GM12892 (cell line): ENCODE measurements at regions not wholly inside any gene's neighbourhood (a gene's known extent, or its start where the extent isn't known, plus 50 kb on each side); places are given as distances from the start of the nearest gene placed in this dataset.

ENCODE experiments used
- POLR2A ChIP-seq: IDR thresholded peaks from 2 replicates; pipeline ENCODE4 v1.6.1; 2011; ENCODE audit warnings: low read depth, low read length, control low read depth
- POLR2AphosphoS5 ChIP-seq: IDR thresholded peaks from 2 replicates; pipeline ENCODE4 v1.6.1; 2011; ENCODE audit warnings: low read depth, low read length, control low read depth

DNA sequence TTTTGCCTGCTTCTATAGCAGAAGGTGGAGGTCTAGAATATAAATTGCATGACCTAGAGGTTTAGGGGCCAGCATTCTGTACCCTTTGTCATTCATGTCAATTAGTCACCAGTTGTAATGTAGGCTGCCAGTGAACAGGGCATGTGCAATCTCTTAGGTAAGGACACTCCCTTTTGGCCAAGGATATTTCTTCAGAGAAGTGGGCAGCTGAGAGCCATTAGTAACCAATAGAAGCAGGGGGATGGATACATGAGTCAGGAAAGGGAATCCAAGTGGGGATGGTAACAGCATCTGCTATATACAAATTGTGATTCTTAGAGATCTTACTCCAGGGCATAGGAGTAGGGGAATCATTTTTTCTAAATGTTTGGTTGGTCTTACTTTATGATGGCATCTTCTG, 494.2 kb upstream of the JAG1 start:
- TF ChIP-seq POLR2A (no peak), POLR2AphosphoS5 (no peak)
